Neural progenitor cell (in vitro differentiated cells): ENCODE measurements at regions not wholly inside any gene's neighbourhood (a gene's known extent, or its start where the extent isn't known, plus 50 kb on each side); places are given as distances from the start of the nearest gene placed in this dataset.

Experiments
- EZH2 ChIP-seq: fragments of 200-600 bp; sonication (generic); IDR thresholded peaks from 2 replicates; pipeline ENCODE4 v1.6.1; 2017; ENCODE audit warnings: antibody characterized with exemption, mild to moderate bottlenecking, moderate library complexity
- EZH2phosphoT487 ChIP-seq: fragments of 200-600 bp; sonication (generic); IDR thresholded peaks from 2 replicates; pipeline ENCODE4 v1.6.1; 2017; ENCODE audit warnings: antibody characterized with exemption
- TF ChIP-seq, protein P1 (sequence below): fragments of 200-600 bp; sonication (generic); IDR thresholded peaks from 2 replicates; pipeline ENCODE4 v1.5.1; 2017; ENCODE audit warnings: antibody characterized with exemption, mild to moderate bottlenecking

DNA sequence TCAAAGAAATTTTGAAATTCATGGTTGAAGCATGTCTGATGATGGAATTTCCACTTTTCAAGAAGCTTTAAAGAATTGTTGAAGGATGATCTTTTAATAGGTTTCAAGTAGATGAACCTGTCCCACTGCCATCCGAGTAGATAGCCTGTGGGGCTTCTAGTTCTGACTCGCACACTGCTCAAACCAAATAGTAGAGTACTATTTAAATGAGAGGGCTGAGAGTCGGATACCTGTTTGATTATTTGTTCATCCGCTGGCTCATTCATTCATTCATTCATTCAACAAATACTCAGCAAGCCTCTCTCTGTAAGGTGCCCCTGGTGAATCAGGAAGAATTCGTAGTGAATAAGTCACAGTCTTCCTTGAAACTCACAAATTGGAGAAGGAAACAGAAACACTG is 108.2 kb upstream of the IRX5 start:
- TF ChIP-seq, protein P1, sequence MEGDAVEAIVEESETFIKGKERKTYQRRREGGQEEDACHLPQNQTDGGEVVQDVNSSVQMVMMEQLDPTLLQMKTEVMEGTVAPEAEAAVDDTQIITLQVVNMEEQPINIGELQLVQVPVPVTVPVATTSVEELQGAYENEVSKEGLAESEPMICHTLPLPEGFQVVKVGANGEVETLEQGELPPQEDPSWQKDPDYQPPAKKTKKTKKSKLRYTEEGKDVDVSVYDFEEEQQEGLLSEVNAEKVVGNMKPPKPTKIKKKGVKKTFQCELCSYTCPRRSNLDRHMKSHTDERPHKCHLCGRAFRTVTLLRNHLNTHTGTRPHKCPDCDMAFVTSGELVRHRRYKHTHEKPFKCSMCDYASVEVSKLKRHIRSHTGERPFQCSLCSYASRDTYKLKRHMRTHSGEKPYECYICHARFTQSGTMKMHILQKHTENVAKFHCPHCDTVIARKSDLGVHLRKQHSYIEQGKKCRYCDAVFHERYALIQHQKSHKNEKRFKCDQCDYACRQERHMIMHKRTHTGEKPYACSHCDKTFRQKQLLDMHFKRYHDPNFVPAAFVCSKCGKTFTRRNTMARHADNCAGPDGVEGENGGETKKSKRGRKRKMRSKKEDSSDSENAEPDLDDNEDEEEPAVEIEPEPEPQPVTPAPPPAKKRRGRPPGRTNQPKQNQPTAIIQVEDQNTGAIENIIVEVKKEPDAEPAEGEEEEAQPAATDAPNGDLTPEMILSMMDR: no peak
- TF ChIP-seq EZH2phosphoT487: no peak
- no peak for TF ChIP-seq EZH2
